Neutrophil (primary cell): ENCODE measurements at regions not wholly inside any gene's neighbourhood (a gene's known extent, or its start where the extent isn't known, plus 50 kb on each side); places are given as distances from the start of the nearest gene placed in this dataset.

Experiments used
- H3K27ac ChIP-seq: fragments of 200-600 bp; sonication (generic); 2 replicates; pipeline ENCODE4 v1.5.1; 2016; ENCODE audit warnings: mild to moderate bottlenecking, moderate library complexity
- H3K27me3 ChIP-seq: fragments of 200-600 bp; sonication (generic); 2 replicates; pipeline ENCODE4 v1.6.0; 2016; ENCODE audit warnings: mild to moderate bottlenecking
- H3K36me3 ChIP-seq: fragments of 200-600 bp; sonication (generic); 2 replicates; pipeline ENCODE4 v1.5.1; 2017
- H3K4me1 ChIP-seq, 2 experiments: fragments of 200-600 bp in 1 of 2; sonication (generic) in 1 of 2; 1 replicate in 1 of 2; 2 replicates in 1 of 2; pipeline versions ENCODE4 v1.5.1 to v1.6.1; 2013 to 2016; ENCODE audit warnings: low read depth in 1 of 2, low read length in 1 of 2, mild to moderate bottlenecking in 1 of 2, moderate library complexity in 1 of 2; ENCODE audit not compliant: control insufficient read depth in 1 of 2, insufficient read depth in 1 of 2
- H3K4me3 ChIP-seq, 2 experiments: fragments of 200-600 bp in 1 of 2; sonication (generic) in 1 of 2; 1 replicate in 1 of 2; 2 replicates in 1 of 2; pipeline ENCODE4 v1.5.1; 2013 to 2016; ENCODE audit warnings: low read depth in 1 of 2, low read length in 1 of 2, mild to moderate bottlenecking in 1 of 2, moderate library complexity in 1 of 2
- H3K9me3 ChIP-seq: fragments of 200-600 bp; sonication (generic); 2 replicates; pipeline ENCODE4 v1.5.1; 2016
- TF ChIP-seq, protein P1 (sequence below): fragments of 200-600 bp; sonication (generic); IDR thresholded peaks from 2 replicates; pipeline ENCODE4 v1.5.1; 2016; ENCODE audit warnings: antibody characterized with exemption

DNA sequence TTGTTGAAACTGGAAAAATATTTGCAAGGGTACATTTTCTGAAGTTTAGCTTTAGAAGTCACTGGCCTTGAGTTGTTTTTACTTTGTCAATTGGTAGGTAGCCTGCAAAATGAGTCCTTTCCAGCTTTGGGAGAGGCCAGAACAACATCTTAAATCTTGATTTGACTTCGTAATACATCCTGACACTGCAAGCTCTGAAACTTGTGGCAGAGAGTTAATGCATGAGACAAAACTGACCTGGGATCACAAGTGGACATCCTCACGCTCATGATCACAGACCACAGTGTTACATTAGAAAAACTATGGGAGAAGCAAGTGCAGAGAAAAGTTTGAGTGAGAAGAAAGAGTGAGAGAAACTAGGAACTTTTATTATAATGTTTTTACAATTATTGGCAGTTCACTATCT is 550.9 kb downstream of the USP25 start:
- Histone ChIP-seq H3K4me1 (no peaks in the 10 kb centered on the region), H3K27me3 (no peaks in the 10 kb centered on the region), H3K36me3 (no peaks in the 10 kb centered on the region), H3K9me3 (no peaks in the 10 kb centered on the region), H3K4me3 (no peak overlapping the region), H3K27ac (no peak overlapping the region)
- TF ChIP-seq, protein P1, sequence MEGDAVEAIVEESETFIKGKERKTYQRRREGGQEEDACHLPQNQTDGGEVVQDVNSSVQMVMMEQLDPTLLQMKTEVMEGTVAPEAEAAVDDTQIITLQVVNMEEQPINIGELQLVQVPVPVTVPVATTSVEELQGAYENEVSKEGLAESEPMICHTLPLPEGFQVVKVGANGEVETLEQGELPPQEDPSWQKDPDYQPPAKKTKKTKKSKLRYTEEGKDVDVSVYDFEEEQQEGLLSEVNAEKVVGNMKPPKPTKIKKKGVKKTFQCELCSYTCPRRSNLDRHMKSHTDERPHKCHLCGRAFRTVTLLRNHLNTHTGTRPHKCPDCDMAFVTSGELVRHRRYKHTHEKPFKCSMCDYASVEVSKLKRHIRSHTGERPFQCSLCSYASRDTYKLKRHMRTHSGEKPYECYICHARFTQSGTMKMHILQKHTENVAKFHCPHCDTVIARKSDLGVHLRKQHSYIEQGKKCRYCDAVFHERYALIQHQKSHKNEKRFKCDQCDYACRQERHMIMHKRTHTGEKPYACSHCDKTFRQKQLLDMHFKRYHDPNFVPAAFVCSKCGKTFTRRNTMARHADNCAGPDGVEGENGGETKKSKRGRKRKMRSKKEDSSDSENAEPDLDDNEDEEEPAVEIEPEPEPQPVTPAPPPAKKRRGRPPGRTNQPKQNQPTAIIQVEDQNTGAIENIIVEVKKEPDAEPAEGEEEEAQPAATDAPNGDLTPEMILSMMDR: no peak

DNA sequence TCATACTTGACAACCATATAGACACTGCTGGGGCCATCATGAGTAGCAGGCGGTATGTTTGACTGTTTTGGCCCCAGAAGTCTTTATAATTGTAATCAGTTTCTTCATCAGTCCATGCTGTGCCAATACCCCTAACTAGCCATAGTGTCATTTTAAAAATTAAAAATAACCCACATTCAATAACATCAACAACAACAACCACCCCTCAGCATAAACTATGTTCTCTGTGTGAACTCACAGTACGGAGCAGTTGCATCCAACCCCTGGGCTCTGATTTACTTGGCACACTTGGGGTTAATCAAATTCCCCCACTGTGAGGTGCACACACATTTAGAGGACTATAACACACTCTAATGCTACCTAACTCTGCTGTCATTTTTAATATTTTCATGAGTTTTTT is 553.7 kb downstream of the USP25 start:
- H3K9me3 ChIP-seq: no peaks in the 10 kb centered on the region
- H3K27me3 ChIP-seq: no peaks in the 10 kb centered on the region
- no peak overlapping the region for H3K27ac ChIP-seq
- H3K36me3 ChIP-seq: no peaks in the 10 kb centered on the region
- TF ChIP-seq, protein P1: no peak
- H3K4me3 ChIP-seq: no peak overlapping the region
- H3K4me1 ChIP-seq: no peaks in the 10 kb centered on the region

DNA sequence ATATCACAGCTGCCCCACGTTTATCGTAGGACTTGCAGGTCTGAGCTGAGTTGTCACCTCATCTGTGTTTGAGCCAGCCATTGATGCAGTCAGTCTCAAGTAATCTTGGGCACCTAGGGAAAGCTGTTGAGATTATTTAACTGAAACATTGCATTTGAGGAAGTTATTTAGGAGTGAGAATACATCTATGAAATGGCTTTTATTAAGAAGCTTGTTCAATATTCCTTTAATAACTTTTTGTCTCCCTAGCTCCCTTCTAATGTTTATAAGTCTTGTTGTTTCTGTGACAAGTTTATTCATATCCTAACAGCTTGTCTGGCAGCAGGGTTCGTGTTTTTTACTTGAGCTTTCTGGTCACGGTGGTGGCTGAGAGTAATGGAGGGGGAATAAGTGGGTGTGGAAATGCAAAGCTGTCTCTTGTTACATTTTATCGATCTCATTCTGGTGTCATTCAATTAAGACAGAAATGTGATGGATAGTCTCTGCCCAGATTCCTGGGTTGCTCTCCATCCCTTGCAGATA is 555.9 kb downstream of the USP25 start:
- TF ChIP-seq, protein P1: no peak
- Histone ChIP-seq H3K36me3 (no peaks in the 10 kb centered on the region), H3K27me3 (no peaks in the 10 kb centered on the region), H3K4me1 (no peaks in the 10 kb centered on the region), H3K9me3 (no peaks in the 10 kb centered on the region), H3K27ac (no peak overlapping the region), H3K4me3 (no peak overlapping the region)

GRCh38 chr21:16287046-16287445 is 557.3 kb downstream of the USP25 start:
- H3K9me3 ChIP-seq: no peaks in the 10 kb centered on the region
- TF ChIP-seq, protein P1: no peak
- no peak overlapping the region for H3K27ac ChIP-seq
- H3K36me3 ChIP-seq: no peaks in the 10 kb centered on the region
- H3K4me3 ChIP-seq: no peak overlapping the region
- H3K4me1 ChIP-seq: no peaks in the 10 kb centered on the region
- H3K27me3 ChIP-seq: no peaks in the 10 kb centered on the region

GRCh38 chr21:16291296-16291695 is 561.5 kb downstream of the USP25 start:
- no peaks in the 10 kb centered on the region for H3K27me3 ChIP-seq
- TF ChIP-seq, protein P1: no peak
- no peaks in the 10 kb centered on the region for H3K36me3 ChIP-seq
- H3K4me1 ChIP-seq: no peaks in the 10 kb centered on the region
- no peak overlapping the region for H3K4me3 ChIP-seq
- H3K9me3 ChIP-seq: no peaks in the 10 kb centered on the region
- H3K27ac ChIP-seq: no peak overlapping the region

GRCh38 chr21:16294128-16294527 is 564.3 kb downstream of the USP25 start:
- Histone ChIP-seq H3K27me3 (no peaks in the 10 kb centered on the region), H3K27ac (no peak overlapping the region), H3K36me3 (no peaks in the 10 kb centered on the region), H3K9me3 (no peaks in the 10 kb centered on the region), H3K4me3 (no peak overlapping the region), H3K4me1 (no peaks in the 10 kb centered on the region)
- TF ChIP-seq, protein P1: no peak
